ENCODE measurements at regions not wholly inside any gene's neighbourhood (a gene's known extent, or its start where the extent isn't known, plus 50 kb on each side); places are given as distances from the start of the nearest gene placed in this dataset.

DNA sequence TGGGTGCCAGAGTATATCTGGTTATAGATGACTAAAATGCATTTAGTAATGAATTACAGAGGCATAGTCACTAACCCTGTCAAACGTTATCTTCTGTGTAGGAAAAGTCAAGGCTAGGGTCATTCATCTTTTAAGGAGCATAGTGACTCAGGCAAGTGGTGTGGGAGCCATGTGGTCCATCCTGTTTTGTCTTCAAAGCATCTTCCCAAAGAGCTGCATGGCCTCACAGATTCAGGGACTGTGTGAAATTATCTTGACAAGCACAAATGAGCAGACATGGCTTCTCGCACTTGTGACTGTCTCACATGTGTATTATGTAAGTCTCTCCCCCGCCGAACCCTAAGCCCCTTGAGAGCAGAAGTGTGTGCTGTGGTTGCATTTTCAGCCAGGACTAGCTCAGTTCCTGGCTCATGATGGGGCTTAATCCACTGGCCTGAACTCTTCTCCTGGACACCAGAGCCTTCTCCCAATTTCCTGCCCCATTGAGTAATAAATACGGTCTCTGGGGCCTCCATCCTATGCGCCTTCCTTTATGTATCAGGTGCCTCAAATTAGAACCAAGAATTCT lies 769.1 kb downstream of the QKI start:
- ATAC-seq: no peak
- 66 to 69% methylated on average over 4 to 5 of the region's 6 CpGs for WGBS, 2 donors (ENCODE audit: low coverage in 1 of 2)
- Histone ChIP-seq H3K27ac (no peak overlapping the region), H3K9me3 (no peaks in the 10 kb centered on the region), H3K27me3 (no peaks in the 10 kb centered on the region), H3K4me3 (no peak overlapping the region), H3K36me3 (no peaks in the 10 kb centered on the region), H3K4me1 (no peaks in the 10 kb centered on the region)
- TF ChIP-seq, protein P1, sequence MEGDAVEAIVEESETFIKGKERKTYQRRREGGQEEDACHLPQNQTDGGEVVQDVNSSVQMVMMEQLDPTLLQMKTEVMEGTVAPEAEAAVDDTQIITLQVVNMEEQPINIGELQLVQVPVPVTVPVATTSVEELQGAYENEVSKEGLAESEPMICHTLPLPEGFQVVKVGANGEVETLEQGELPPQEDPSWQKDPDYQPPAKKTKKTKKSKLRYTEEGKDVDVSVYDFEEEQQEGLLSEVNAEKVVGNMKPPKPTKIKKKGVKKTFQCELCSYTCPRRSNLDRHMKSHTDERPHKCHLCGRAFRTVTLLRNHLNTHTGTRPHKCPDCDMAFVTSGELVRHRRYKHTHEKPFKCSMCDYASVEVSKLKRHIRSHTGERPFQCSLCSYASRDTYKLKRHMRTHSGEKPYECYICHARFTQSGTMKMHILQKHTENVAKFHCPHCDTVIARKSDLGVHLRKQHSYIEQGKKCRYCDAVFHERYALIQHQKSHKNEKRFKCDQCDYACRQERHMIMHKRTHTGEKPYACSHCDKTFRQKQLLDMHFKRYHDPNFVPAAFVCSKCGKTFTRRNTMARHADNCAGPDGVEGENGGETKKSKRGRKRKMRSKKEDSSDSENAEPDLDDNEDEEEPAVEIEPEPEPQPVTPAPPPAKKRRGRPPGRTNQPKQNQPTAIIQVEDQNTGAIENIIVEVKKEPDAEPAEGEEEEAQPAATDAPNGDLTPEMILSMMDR (IDR thresholded peaks at IDR 0.05): no peak
- TF ChIP-seq POLR2AphosphoS5 (IDR thresholded peaks at IDR 0.05) (no peak), EP300 (IDR thresholded peaks at IDR 0.05) (no peak)

GRCh38 chr6:164178679-164179332 lies 764.3 kb downstream of the QKI start:
- 26 to 67% methylated on average over 2 of the region's 2 CpGs for WGBS, 2 donors (ENCODE audit: low coverage in 1 of 2)
- ATAC-seq: no peak
- H3K27ac ChIP-seq: no peak overlapping the region
- no peak overlapping the region for H3K4me3 ChIP-seq
- no peaks in the 10 kb centered on the region for H3K27me3 ChIP-seq
- no peaks in the 10 kb centered on the region for H3K4me1 ChIP-seq
- no peaks in the 10 kb centered on the region for H3K36me3 ChIP-seq
- H3K9me3 ChIP-seq: no peaks in the 10 kb centered on the region
- TF ChIP-seq POLR2AphosphoS5 (IDR thresholded peaks at IDR 0.05): no peak
- no peak for TF ChIP-seq POLR2A (IDR thresholded peaks at IDR 0.05)
- TF ChIP-seq, protein P1 (IDR thresholded peaks at IDR 0.05): no peak

- H3K4me3 ChIP-seq: no peak overlapping the region
- WGBS, 2 donors (ENCODE audit: low coverage in 1 of 2): 69 to 74% methylated on average over 4 to 7 of the region's 7 CpGs
- H3K36me3 ChIP-seq: no peaks in the 10 kb centered on the region
- no peaks in the 10 kb centered on the region for H3K27me3 ChIP-seq
- H3K4me1 ChIP-seq: no peaks in the 10 kb centered on the region
- no peak overlapping the region for H3K27ac ChIP-seq
- TF ChIP-seq, protein P1 (IDR thresholded peaks at IDR 0.05): no peak
- no peak for TF ChIP-seq POLR2AphosphoS5 (IDR thresholded peaks at IDR 0.05)
- TF ChIP-seq EP300 (IDR thresholded peaks at IDR 0.05): no peak
- no peak for TF ChIP-seq POLR2A (IDR thresholded peaks at IDR 0.05)
- no peak for ATAC-seq
- H3K9me3 ChIP-seq: no peaks in the 10 kb centered on the region
These were observed 754.8 kb downstream of the QKI start for GRCh38 chr6:164169355-164169754.

- Histone ChIP-seq H3K4me1 (no peaks in the 10 kb centered on the region), H3K4me3 (no peak overlapping the region), H3K27me3 (no peaks in the 10 kb centered on the region), H3K36me3 (no peaks in the 10 kb centered on the region), H3K9me3 (no peaks in the 10 kb centered on the region), H3K27ac (no peak overlapping the region)
- 82% methylated on average over 6 of the region's 6 CpGs; no CpG with 5 or more reads in 1 of the 2 donors for WGBS, 2 donors (ENCODE audit: low coverage in 1 of 2)
- no peak for TF ChIP-seq POLR2A (IDR thresholded peaks at IDR 0.05)
- TF ChIP-seq POLR2AphosphoS5 (IDR thresholded peaks at IDR 0.05): no peak
- TF ChIP-seq, protein P1 (IDR thresholded peaks at IDR 0.05): no peak
- no peak for TF ChIP-seq EP300 (IDR thresholded peaks at IDR 0.05)
- no peak for ATAC-seq
These were observed 754.1 kb downstream of the QKI start for GRCh38 chr6:164168595-164168994.

- H3K27ac ChIP-seq: no peak overlapping the region
- no peaks in the 10 kb centered on the region for H3K9me3 ChIP-seq
- no peaks in the 10 kb centered on the region for H3K36me3 ChIP-seq
- H3K27me3 ChIP-seq: no peaks in the 10 kb centered on the region
- H3K4me3 ChIP-seq: no peak overlapping the region
- WGBS, 2 donors (ENCODE audit: low coverage in 1 of 2): 88 to 92% methylated on average over 4 to 5 of the region's 8 CpGs
- TF ChIP-seq POLR2A (IDR thresholded peaks at IDR 0.05) (no peak), EP300 (IDR thresholded peaks at IDR 0.05) (no peak)
- ATAC-seq: no peak
- no peaks in the 10 kb centered on the region for H3K4me1 ChIP-seq
These were observed 753.4 kb downstream of the QKI start for GRCh38 chr6:164167873-164168405.
